ENCODE measurements at regions not wholly inside any gene's neighbourhood (a gene's known extent, or its start where the extent isn't known, plus 50 kb on each side); places are given as distances from the start of the nearest gene placed in this dataset.

DNA sequence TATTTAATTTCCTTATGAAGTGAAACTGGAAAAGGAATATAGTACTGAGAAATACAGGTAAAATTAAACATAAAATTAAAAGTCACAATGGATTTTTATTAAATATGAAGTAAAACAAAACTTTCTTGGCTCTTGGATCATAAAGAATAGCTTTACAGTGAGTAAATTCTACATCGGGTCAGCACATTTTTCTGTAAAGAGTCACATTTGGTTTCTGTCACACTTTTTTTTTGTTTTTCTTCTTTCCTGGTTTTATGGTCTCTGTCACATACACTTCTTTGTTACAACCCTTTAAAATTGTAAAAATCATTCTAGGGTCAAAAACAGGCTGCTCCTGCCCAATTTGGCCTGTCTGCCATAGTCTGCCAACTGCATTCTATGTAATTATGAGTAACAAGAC is 254.4 kb upstream of the POU3F2 start:
- no peak for DNase-seq
- intact Hi-C loops (cut with DNase I): no loop called here
- Histone ChIP-seq H3K27ac (no peak overlapping the region), H3K36me3 (replicated peaks in 1 of 2; ENCODE audit: insufficient read depth in 1 of 2, low read depth in 2 of 2) (no peaks in the 10 kb centered on the region), H3K4me1 (no peaks in the 10 kb centered on the region), H3K4me3 (no peak overlapping the region), H3K27me3 (no peaks in the 10 kb centered on the region), H3K9me3 (no peaks in the 10 kb centered on the region)
- 89% methylated on average over 1 of the region's 1 CpG for WGBS, 2 donors
- no peak for TF ChIP-seq POLR2A (IDR thresholded peaks at IDR 0.05)
- TF ChIP-seq, protein P1, sequence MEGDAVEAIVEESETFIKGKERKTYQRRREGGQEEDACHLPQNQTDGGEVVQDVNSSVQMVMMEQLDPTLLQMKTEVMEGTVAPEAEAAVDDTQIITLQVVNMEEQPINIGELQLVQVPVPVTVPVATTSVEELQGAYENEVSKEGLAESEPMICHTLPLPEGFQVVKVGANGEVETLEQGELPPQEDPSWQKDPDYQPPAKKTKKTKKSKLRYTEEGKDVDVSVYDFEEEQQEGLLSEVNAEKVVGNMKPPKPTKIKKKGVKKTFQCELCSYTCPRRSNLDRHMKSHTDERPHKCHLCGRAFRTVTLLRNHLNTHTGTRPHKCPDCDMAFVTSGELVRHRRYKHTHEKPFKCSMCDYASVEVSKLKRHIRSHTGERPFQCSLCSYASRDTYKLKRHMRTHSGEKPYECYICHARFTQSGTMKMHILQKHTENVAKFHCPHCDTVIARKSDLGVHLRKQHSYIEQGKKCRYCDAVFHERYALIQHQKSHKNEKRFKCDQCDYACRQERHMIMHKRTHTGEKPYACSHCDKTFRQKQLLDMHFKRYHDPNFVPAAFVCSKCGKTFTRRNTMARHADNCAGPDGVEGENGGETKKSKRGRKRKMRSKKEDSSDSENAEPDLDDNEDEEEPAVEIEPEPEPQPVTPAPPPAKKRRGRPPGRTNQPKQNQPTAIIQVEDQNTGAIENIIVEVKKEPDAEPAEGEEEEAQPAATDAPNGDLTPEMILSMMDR (IDR thresholded peaks at IDR 0.05): no peak
- no peak for ATAC-seq

DNA sequence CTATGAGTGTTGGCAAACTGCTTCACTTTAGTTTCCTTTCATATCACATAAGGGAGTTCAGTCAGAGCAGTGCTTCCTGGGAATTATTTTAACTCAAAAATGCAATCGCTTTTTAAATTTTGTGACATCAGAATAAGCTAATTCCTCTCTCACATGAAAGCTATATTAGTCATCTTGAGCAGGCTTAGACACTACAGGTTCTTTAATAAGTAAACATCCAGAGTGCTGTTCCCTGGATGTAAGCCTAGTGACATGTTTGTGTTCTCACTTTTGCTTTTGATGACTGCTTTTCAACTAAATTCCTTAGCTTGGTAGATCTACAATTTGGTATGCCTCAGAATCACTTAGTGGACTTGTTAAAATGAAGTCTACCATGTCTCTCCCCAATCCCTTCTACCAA is 252.7 kb upstream of the POU3F2 start:
- no peaks in the 10 kb centered on the region for H3K4me1 ChIP-seq
- WGBS, 2 donors: 50 to 63% methylated on average over 1 of the region's 1 CpG
- no peak for TF ChIP-seq POLR2A (IDR thresholded peaks at IDR 0.05)
- TF ChIP-seq, protein P1 (IDR thresholded peaks at IDR 0.05): no peak
- ATAC-seq (no peak), DNase-seq (no peak)
- intact Hi-C loops (cut with DNase I): no loop called here
- no peaks in the 10 kb centered on the region for H3K9me3 ChIP-seq
- H3K4me3 ChIP-seq: no peak overlapping the region
- H3K27me3 ChIP-seq: no peaks in the 10 kb centered on the region
- H3K27ac ChIP-seq: no peak overlapping the region
- no peaks in the 10 kb centered on the region for H3K36me3 ChIP-seq (replicated peaks in 1 of 2; ENCODE audit: insufficient read depth in 1 of 2, low read depth in 2 of 2)

DNA sequence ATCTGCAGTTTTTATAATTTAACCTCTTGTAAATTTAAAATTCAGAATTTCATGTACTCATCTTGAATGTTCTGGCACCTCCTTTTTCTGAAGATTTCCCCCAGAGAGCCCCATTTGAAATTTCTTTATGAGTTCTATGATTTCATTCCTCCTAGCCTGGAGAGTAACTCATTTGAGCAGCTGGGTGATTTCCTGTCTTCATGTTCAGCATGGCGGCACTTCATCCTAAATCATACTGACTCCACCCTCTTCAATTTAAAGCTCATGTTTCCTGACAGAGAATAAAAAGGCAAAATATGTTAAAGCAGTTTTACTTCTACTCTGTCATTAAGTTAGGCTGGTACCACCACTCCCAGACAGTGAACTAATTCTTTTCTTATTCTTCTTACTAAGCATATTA is 250.9 kb upstream of the POU3F2 start:
- H3K4me3 ChIP-seq: no peak overlapping the region
- H3K27ac ChIP-seq: no peak overlapping the region
- TF ChIP-seq, protein P1 (IDR thresholded peaks at IDR 0.05): no peak
- TF ChIP-seq POLR2A (IDR thresholded peaks at IDR 0.05): no peak
- H3K4me1 ChIP-seq: no peaks in the 10 kb centered on the region
- 52 to 73% methylated on average over 1 of the region's 1 CpG for WGBS, 2 donors
- H3K9me3 ChIP-seq: no peaks in the 10 kb centered on the region
- H3K36me3 ChIP-seq (replicated peaks in 1 of 2; ENCODE audit: insufficient read depth in 1 of 2, low read depth in 2 of 2): no peaks in the 10 kb centered on the region
- DNase-seq (no peak), ATAC-seq (no peak)
- intact Hi-C loops (cut with DNase I): no loop called here
- H3K27me3 ChIP-seq: no peaks in the 10 kb centered on the region

DNA sequence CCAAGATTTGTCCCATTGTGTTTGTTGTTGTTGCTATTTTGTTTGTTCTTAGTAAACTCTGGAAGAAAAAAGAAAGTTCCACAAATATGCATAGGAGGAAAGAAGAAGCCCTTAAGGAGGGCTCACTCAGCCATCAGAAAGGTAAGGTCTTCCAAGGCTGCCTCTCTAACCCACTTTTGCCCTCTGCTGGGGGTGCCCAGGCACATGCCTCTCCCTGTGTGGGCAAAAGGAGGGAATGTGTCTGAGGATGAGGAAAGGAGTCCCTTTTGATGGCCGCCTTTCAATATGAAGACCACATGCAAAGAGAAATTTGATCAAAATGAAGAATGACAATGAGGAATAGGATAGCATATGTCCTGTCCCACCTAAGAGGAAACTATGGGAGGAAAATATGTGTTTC is 248.2 kb upstream of the POU3F2 start:
- intact Hi-C loops (cut with DNase I): no loop called here
- Histone ChIP-seq H3K4me1 (no peaks in the 10 kb centered on the region), H3K27me3 (no peaks in the 10 kb centered on the region), H3K4me3 (no peak overlapping the region), H3K9me3 (no peaks in the 10 kb centered on the region), H3K27ac (no peak overlapping the region), H3K36me3 (replicated peaks in 1 of 2; ENCODE audit: insufficient read depth in 1 of 2, low read depth in 2 of 2) (no peaks in the 10 kb centered on the region)
- ATAC-seq (no peak), DNase-seq (no peak)
- TF ChIP-seq POLR2A (IDR thresholded peaks at IDR 0.05): no peak
- TF ChIP-seq, protein P1 (IDR thresholded peaks at IDR 0.05): no peak
- 32 to 33% methylated on average over 1 of the region's 1 CpG for WGBS, 2 donors

DNA sequence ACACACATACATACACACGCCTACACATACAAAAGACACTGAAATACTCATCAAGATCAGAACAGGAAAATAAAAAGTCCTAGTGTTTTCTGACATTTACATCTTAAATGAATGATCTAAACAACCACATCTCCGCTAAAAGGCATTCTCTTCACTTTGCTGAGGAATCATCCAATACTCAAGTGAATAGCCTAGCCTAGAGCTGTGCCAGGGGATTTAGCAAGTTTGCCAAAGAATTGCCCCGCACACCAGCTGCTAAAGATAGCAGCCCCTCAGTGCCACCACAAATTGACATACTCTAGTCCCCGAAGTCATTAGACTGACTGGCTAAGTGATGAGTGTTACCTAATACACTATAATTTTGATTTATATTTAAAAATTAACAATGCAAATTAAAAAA is 246.8 kb upstream of the POU3F2 start:
- TF ChIP-seq, protein P1 (IDR thresholded peaks at IDR 0.05): no peak
- TF ChIP-seq POLR2A (IDR thresholded peaks at IDR 0.05): no peak
- Histone ChIP-seq H3K36me3 (replicated peaks in 1 of 2; ENCODE audit: insufficient read depth in 1 of 2, low read depth in 2 of 2) (no peaks in the 10 kb centered on the region), H3K27me3 (no peaks in the 10 kb centered on the region), H3K4me1 (no peaks in the 10 kb centered on the region), H3K4me3 (no peak overlapping the region), H3K9me3 (no peaks in the 10 kb centered on the region), H3K27ac (no peak overlapping the region)
- ATAC-seq: no peak
- no peak for DNase-seq
- 62 to 80% methylated on average over 4 of the region's 4 CpGs for WGBS, 2 donors
- intact Hi-C loops (cut with DNase I): no loop called here
